ENCODE measurements at regions not wholly inside any gene's neighbourhood (a gene's known extent, or its start where the extent isn't known, plus 50 kb on each side); places are given as distances from the start of the nearest gene placed in this dataset.

DNA sequence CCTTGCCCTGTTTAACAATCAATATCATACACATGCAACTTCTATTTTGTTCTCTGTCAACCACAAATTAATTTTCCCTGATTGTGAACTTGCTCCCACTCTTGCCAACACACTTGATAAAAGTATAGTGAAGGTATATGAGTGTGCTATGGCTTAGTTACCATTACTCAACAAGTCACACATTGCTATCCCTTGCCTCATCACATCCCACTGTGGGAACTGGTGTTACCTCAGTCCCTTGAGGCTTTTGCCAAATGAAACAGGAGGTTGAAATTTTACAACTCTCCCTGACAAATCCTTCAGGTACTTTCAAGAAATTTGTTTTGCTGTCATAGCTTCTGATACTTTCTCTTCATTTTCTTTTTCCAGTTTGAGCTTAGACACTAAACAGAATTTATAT, 472.5 kb upstream of the SEMA3D start:
- TF ChIP-seq, protein P1, sequence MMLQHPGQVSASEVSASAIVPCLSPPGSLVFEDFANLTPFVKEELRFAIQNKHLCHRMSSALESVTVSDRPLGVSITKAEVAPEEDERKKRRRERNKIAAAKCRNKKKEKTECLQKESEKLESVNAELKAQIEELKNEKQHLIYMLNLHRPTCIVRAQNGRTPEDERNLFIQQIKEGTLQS (IDR thresholded peaks at IDR 0.05): no peak
- TF ChIP-seq NR2F2 (IDR thresholded peaks at IDR 0.05) (no peak), HNF4G (IDR thresholded peaks at IDR 0.05) (no peak), FOXA1 (IDR thresholded peaks at IDR 0.05) (no peak), TAF1 (conservative IDR thresholded peaks at IDR 0.05) (no peak), RXRA (IDR thresholded peaks at IDR 0.05) (no peak), GABPA (IDR thresholded peaks at IDR 0.05 in 1 of 2, conservative IDR thresholded peaks at IDR 0.05 in 1 of 2) (no peak), HNF4A (conservative IDR thresholded peaks at IDR 0.05) (no peak), RAD21 (IDR thresholded peaks at IDR 0.05) (no peak), FOXA2 (IDR thresholded peaks at IDR 0.05) (no peak), YY1 (IDR thresholded peaks at IDR 0.05) (no peak), EGR1 (IDR thresholded peaks at IDR 0.05; ENCODE audit: low read depth in 2 of 2) (no peak), SP1 (IDR thresholded peaks at IDR 0.05) (no peak), JUND (IDR thresholded peaks at IDR 0.05) (no peak)
- TF ChIP-seq, protein P2, sequence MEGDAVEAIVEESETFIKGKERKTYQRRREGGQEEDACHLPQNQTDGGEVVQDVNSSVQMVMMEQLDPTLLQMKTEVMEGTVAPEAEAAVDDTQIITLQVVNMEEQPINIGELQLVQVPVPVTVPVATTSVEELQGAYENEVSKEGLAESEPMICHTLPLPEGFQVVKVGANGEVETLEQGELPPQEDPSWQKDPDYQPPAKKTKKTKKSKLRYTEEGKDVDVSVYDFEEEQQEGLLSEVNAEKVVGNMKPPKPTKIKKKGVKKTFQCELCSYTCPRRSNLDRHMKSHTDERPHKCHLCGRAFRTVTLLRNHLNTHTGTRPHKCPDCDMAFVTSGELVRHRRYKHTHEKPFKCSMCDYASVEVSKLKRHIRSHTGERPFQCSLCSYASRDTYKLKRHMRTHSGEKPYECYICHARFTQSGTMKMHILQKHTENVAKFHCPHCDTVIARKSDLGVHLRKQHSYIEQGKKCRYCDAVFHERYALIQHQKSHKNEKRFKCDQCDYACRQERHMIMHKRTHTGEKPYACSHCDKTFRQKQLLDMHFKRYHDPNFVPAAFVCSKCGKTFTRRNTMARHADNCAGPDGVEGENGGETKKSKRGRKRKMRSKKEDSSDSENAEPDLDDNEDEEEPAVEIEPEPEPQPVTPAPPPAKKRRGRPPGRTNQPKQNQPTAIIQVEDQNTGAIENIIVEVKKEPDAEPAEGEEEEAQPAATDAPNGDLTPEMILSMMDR (IDR thresholded peaks at IDR 0.05; ENCODE audit: low read depth, low read length, missing input control): no peak
- TF ChIP-seq, protein P3, sequence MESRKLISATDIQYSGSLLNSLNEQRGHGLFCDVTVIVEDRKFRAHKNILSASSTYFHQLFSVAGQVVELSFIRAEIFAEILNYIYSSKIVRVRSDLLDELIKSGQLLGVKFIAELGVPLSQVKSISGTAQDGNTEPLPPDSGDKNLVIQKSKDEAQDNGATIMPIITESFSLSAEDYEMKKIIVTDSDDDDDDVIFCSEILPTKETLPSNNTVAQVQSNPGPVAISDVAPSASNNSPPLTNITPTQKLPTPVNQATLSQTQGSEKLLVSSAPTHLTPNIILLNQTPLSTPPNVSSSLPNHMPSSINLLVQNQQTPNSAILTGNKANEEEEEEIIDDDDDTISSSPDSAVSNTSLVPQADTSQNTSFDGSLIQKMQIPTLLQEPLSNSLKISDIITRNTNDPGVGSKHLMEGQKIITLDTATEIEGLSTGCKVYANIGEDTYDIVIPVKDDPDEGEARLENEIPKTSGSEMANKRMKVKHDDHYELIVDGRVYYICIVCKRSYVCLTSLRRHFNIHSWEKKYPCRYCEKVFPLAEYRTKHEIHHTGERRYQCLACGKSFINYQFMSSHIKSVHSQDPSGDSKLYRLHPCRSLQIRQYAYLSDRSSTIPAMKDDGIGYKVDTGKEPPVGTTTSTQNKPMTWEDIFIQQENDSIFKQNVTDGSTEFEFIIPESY (IDR thresholded peaks at IDR 0.05): no peak
- TF ChIP-seq, protein P4, sequence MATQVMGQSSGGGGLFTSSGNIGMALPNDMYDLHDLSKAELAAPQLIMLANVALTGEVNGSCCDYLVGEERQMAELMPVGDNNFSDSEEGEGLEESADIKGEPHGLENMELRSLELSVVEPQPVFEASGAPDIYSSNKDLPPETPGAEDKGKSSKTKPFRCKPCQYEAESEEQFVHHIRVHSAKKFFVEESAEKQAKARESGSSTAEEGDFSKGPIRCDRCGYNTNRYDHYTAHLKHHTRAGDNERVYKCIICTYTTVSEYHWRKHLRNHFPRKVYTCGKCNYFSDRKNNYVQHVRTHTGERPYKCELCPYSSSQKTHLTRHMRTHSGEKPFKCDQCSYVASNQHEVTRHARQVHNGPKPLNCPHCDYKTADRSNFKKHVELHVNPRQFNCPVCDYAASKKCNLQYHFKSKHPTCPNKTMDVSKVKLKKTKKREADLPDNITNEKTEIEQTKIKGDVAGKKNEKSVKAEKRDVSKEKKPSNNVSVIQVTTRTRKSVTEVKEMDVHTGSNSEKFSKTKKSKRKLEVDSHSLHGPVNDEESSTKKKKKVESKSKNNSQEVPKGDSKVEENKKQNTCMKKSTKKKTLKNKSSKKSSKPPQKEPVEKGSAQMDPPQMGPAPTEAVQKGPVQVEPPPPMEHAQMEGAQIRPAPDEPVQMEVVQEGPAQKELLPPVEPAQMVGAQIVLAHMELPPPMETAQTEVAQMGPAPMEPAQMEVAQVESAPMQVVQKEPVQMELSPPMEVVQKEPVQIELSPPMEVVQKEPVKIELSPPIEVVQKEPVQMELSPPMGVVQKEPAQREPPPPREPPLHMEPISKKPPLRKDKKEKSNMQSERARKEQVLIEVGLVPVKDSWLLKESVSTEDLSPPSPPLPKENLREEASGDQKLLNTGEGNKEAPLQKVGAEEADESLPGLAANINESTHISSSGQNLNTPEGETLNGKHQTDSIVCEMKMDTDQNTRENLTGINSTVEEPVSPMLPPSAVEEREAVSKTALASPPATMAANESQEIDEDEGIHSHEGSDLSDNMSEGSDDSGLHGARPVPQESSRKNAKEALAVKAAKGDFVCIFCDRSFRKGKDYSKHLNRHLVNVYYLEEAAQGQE (IDR thresholded peaks at IDR 0.05): no peak
- TF ChIP-seq, protein P5, sequence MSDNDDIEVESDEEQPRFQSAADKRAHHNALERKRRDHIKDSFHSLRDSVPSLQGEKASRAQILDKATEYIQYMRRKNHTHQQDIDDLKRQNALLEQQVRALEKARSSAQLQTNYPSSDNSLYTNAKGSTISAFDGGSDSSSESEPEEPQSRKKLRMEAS (IDR thresholded peaks at IDR 0.05): no peak
- no peak overlapping the region for H3K4me3 ChIP-seq (ENCODE audit: low read depth in 1 of 3, low read length in 3 of 3)
- no peaks in the 10 kb centered on the region for H3K9me3 ChIP-seq (ENCODE audit: control insufficient read depth in 4 of 4, low read length in 3 of 4)

More for the DNA sequence above, 472.5 kb upstream of the SEMA3D start:
- H3K27ac ChIP-seq (ENCODE audit: low read depth in 1 of 2, low read length in 2 of 2): no peak overlapping the region
- no peaks in the 10 kb centered on the region for H3K27me3 ChIP-seq (ENCODE audit: control insufficient read depth in 4 of 4, insufficient read depth in 4 of 4, low read length in 3 of 4)
- no peak for DNase-seq (ENCODE audit: low spot score)
- no peak overlapping the region for H3K9ac ChIP-seq (ENCODE audit: low read depth in 1 of 2, low read length in 2 of 2)
- no peaks in the 10 kb centered on the region for H3K4me1 ChIP-seq (ENCODE audit: control insufficient read depth in 4 of 4, insufficient read depth in 4 of 4, low read length in 3 of 4)
- no peaks in the 10 kb centered on the region for H3K36me3 ChIP-seq (ENCODE audit: control insufficient read depth in 4 of 4, insufficient read depth in 3 of 4, low read depth in 1 of 4, low read length in 3 of 4)

Data from liver (tissue), 7 donors.